NCI-H2107 (cell line): ENCODE measurements at regions not wholly inside any gene's neighbourhood (a gene's known extent, or its start where the extent isn't known, plus 50 kb on each side); places are given as distances from the start of the nearest gene placed in this dataset.
"Not testable (repeated sequence)": the region's sequence is repeated elsewhere in the genome, so short reads cannot be mapped to it uniquely, and the experiment has no call there.

ENCODE experiments used
- DNase-seq: peaks from one replicate; lab custom pipeline; 2025; lab: John Stamatoyannopoulos, UW

DNA sequence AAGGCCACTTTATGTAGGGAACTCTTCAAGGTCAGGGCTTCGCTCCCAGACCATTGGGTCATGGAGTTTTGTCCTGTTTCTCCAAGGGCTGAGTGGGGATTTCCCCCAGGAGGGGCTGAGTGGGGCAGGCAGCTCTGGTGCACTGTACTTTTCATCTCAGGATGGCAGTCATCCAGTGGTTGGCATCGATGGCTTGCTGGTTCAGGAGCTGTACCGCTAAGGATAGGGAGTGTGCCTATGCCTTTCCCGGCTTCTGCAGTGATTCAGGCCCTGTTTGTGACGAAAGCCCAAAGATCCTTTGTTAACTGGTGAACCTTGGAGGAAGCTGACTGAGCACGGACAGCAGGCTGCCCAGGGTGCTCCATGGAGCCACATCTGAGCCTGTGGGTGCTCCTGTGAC, 100.1 kb upstream of the GADD45A start:
- no peak for DNase-seq

- no peak for DNase-seq
Measured at GRCh38 chr1:67586596-67586995, 98.4 kb upstream of the GADD45A start.

GRCh38 chr1:67588178-67588855, 96.7 kb upstream of the GADD45A start:
- DNase-seq: no peak

DNA sequence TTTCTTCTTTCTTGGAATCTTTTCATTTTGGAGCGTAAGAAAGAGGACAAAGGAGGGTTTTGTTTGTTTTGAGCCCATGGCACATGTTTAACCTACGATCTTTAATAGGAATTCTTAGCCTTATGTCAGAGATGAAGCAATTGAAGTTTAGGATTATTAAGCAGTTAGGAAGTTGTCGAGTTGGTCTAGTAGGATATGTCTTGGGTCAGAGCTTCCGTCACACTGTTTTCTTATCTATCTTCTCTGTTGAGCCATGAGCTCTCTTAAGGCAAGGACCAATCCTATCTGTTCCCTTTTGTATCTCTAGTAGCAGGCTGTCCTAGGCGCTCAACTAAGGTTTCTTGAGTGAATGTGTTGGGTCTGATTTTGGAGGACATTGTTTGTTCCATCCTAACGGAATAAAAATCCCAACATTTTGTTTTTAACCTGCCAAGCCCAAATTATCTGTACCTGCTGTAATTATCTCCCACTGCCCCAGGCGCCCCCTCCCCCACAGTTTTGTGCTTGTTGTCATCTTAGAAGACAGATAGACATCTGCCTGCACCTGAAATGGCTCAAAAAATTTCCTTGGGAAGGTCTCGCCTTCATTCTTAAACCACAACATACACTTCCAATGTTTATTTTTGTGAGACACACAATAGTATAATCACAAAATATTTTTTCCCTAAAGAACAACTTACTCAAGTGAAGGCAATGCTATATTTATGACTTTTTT, 95.3 kb upstream of the GADD45A start:
- DNase-seq: no peak

DNA sequence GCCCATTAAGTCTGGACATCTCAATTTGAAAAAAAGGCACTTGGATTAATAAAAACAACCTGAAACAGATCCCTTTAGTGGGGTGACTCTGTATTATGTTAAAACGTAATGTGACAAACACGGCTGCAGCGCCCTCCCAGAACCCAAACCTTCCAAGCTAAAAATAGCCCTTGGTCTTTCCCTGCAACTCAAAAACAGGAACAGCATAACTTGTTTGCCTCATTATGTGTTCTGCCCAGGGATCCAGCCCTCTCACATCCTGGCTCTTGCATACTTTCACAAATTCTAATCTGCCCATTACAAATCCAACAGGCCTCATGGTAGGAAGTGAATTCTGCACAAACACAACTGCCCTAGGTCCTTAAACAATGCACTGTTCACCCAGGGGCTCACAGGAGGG, 94.7 kb upstream of the GADD45A start:
- DNase-seq: no peak

DNA sequence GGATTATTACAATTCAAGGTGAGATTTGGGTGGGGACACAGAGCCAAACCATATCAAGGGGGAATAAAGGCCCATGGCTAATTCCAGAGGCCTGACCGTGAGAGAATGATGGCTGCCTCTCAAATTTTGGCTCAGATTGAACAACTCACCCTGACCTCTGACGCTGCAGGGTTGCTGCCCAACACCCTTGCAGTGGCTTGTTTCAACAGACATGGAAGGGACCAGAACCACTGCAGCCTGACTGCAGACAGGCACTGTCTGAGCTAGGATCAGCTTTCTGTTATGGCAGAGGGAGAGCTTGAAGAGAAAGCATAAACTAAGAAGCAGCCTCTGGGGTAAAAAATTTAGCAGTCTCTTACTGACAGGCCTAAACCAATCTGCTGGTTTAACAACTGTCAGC, 90.2 kb upstream of the GADD45A start:
- no peak for DNase-seq

GRCh38 chr1:67596674-67597073, 88.3 kb upstream of the GADD45A start:
- no peak for DNase-seq

DNA sequence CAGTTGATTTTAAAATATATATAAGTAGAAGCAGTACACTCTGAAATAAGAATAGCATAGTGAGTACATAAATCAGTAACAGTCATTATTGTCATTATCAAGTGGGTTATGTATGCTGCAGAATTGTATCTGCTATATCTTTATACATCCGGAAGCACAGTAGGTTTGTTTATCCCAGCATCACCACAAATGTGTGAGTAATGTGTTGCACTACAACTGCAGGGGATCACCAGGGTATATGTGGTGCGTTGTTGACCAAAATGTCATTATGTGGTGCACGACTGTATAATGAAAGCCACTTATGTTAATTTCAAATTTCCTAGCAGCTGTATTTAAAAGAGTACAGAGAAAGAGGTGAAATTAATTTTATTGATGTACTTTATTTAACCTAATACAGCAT, 87.7 kb upstream of the GADD45A start:
- peak; percentile 26 for DNase-seq

GRCh38 chr1:67599085-67599484, 85.9 kb upstream of the GADD45A start:
- no peak for DNase-seq

- DNase-seq: no peak
Measured at GRCh38 chr1:67601539-67601938, 83.5 kb upstream of the GADD45A start.

DNA sequence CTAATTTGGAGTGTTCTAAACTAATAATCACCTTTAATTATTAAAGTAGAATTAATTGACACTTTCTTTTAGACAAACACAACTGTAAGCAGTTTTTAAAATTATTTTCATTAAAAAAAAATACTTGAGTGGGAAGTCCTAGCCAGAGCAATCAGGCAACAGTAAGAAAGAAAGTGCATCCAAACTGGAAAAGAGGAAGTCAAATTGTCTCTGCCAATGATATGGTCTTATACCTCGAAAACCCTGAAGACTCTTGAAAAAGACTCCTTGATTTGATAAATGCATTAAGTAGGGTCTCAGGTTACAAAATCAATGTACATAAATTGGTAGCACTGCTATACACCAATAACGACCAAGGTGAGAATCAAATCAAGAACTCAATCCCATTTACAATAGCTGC, 83.0 kb upstream of the GADD45A start:
- DNase-seq: no peak

GRCh38 chr1:67604778-67605177, 80.2 kb upstream of the GADD45A start:
- DNase-seq: no peak

DNA sequence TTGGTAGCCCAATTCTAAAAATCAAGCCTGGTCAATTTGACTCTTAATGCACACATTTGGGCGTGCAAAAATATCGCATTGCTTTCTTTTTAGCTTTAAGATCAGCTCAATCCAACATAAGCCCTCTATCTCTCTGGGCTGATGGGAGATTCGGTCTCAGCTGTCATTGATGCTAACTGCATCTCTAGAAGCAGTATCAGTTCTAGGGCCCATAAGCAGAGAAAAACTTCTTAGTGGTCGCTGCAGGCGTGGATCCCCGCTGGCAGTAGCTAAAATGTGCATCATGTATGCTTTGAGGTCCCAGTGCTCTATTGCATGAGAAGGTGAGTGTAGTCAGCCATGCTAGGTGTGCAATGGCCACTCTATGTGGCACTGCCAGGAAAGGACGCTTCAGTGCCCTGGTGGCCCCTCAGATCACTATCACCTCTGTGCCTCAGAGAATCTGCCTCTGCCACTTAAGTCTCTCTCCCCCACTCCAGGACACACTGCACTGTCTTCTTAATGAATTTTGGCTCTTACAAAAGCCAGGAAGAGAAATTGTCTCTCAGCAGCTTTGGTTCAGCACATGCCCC, 79.7 kb upstream of the GADD45A start:
- no peak for DNase-seq

GRCh38 chr1:67607286-67607685, 77.7 kb upstream of the GADD45A start:
- no peak for DNase-seq

GRCh38 chr1:67607699-67608098, 77.3 kb upstream of the GADD45A start:
- no peak for DNase-seq

GRCh38 chr1:67608661-67609576, 76.1 kb upstream of the GADD45A start:
- DNase-seq: no peak

DNA sequence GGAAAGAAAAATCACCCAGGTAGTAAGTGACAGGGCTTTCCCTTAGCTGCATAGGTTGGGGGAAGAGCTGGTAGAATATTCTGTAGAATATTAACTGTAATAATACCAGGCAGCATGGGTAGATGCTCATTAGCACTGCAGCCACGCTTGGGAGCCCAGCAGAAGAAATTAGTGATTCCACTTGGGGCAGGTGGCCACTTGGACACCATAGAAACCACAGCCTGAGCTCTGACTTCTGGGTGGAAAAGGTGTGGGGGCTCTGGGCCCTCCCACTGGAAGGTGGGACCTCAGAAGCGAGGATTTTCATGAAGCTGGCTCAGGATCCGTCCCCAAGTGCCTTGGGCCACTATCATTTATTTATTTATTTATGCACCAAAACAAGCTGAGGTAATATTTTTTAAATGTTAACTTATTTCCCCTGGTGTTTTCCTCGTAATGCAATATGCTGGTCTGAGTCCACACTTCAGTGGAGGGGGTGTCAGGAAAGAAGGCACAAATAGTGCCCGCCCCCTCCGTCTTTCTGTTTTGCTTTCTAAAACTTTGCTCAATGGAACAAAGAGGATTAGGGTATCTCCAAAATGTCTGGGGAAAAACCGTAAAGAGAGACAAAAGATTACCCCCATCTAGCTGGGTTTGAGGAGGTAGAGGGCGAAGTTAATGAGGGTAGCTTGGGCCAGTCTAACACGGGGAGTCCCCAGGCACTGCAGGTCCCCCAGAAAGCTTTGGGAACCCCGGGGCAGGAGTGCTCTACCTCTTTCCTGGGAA, 75.2 kb upstream of the GADD45A start:
- no peak for DNase-seq

- DNase-seq: no peak
Measured at GRCh38 chr1:67610450-67610849, 74.6 kb upstream of the GADD45A start.

DNA sequence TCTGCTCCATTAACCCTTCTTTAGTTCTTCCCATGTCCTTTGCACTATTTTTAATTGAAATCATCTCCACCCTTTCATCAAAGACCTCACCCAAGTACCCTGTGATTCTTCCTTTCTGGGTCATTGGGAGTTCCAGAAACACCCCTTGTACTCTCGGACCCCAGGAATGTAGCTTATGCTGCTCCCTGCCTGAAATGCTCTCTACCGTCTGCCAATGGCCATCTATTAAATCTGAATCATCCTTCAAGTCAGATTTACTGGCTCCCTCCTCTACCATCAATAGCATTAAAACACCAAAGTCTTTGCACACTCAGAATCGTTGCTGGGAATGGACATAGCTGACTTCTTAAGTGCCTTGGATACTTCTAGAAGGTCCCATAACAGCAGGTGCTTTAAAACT, 73.2 kb upstream of the GADD45A start:
- no peak for DNase-seq

- DNase-seq: no peak
Measured at GRCh38 chr1:67612788-67613241, 72.2 kb upstream of the GADD45A start.

DNA sequence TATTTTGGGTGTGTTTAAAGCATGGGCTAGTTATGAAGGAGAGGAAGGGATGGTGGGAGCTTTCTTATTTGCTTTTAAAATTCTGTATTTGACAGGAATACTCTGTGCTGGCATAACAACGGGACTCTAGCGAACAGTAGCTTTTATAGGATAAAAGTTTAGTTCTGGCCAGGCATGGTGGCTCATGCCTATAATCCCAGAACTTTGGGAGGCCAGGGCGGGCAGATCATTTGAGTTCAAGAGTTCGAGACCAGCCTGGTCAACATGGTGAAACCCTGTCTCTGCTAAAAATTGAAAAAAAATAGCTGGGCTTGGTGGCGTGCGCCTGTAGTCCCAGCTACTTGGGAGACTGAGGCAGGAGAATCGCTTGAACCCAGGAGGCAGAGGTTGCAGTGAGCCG, 71.5 kb upstream of the GADD45A start:
- DNase-seq: not testable (repeated sequence)

GRCh38 chr1:67614511-67614934, 70.5 kb upstream of the GADD45A start:
- DNase-seq: no peak
